ENCODE measurements at regions not wholly inside any gene's neighbourhood (a gene's known extent, or its start where the extent isn't known, plus 50 kb on each side); places are given as distances from the start of the nearest gene placed in this dataset.

DNA sequence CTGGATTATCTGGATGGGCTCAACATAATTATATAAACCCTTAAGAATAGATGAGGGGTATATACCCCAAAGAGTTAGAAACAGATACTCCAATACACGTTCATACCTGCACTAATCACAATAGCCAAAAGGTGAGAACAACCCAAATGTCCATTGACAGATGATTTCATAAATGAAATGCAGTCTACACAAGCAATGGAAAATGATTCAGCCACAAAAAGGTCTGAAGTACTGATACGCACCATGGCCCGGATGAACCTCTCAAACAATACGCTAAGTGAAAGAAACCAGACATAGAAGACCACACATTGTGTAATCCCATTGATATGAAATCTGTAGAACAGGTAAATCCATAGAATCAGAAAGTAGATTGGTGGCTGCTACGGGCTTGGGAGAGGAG, 316.8 kb downstream of the LPIN1 start:
- no peak for DNase-seq

DNA sequence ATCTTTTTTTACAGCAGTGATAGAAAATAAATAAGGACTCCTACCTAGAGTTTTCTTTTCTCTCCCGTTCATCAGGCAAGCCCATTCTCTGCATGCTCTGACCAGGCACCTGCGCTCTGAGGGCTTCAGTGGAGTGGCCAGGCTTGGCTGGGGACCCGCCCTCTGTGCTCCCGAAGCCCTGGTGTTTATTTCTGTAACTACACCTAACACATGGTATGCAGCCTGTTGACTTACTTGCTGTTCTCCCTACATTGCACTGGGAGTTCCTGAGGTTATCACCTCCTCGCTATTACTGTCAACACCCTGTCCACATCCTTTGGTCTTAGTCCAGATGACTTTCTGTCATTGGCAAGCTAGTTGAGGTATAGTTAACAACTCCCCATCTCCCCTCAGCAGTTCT, 317.7 kb downstream of the LPIN1 start:
- DNase-seq: peak; percentile 51

DNA sequence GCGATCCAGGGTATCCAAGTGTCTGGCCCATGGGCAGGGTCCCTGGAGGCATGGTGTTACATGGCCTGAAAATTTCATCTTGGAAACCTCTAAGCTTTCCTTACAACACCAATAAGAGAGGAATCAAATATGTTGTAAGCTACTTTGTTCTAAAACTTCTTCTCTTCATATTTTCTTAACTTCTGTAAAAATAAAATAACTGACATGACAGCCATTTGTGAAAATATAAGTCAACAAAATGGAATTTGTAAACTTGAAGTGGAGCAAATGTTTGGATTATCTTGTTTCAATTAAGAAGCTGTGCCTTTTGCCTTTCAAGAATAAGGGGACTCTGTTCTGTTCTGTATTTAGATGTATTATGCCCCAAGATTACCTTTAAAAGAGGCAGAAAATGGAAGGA, 319.7 kb downstream of the LPIN1 start:
- DNase-seq: no peak

DNA sequence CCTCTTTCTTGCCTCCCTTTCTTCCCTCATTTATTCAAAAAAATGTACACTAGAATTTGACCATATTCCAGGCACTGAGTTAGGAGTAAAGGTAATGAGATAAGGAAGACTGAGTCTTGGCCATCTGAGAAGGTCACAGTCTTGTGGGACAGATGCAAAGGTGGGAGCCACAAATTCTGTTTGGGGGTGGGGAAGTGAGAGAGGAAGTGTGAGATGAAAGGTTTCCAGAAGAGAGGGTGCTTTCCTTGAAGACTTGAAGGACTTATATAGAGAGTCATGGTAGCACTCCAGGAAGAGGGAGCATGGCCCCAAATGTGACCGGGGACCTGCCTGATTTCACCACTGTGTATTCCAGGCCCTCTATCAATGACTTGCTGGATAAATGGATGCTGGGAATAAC, 320.6 kb downstream of the LPIN1 start:
- no peak for DNase-seq

DNA sequence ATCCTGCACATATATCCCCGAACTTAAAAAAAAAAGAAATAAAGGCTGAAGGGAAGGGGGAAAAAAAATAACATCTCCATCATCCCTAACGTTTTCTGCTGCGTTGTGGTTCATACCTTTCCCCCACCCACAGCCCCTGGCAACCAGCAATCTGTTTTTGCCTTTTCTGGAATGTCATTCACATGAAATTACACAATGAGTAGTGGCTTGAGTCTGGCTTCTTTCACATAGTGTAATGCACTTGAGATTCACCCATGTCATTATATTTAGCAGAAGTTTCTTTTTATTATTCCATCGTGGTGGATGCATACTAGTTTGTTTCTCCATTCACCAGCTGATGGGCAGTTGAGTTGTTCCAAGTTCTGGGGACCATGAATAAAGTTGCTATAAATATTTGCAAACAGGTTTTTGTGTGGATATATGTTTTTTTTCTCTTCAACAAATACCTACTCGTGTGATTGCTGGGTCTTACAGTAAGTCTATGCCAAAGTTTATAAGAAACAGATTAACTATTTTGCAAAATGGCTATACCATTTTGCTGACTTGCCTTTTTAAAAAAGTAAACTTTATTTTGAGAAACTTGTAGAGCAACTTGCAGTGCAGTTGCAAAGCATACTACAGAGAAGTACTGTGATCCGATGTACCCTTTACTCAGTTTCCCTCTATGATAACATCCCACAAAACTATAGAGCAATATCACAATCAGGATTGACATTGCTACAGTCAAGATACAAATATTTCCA, 322.5 kb downstream of the LPIN1 start:
- DNase-seq: no peak

DNA sequence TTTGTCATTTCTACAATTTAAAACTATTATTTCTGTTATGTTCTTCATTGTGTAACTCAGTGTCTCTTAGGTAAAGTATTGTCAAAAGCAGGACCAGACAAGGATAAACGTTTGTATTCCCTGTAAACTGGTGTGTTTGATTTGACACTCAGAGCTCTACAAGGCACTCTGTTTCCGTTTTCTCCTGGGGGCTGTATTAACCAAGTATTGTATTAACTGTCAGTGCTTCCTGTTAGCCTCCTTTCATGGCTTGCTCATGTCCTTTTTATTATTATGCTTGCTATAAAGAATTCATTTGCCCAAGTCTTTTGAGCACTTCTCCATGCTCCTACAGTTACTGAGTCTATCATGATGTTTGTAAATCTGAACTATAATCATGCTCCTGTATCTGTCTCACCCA, 323.7 kb downstream of the LPIN1 start:
- no peak for DNase-seq

DNA sequence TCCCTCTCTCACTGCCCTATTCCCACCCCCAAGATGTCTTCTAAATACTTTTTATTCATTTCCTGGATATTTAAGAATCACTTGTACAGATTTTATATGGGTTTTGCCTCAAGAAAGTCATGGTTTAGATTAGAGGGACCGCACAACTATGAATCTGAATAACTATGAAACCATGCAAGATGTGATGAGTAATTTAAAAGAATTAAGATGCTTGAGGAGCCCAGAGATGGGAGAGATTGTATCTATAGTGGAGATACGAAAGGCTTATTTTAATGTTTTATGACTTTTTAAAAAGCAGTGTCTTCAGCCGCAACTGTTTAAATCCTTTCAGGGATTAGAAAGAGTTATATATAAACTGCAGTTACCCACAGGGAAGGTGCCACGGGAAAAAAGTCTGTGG, 324.1 kb downstream of the LPIN1 start:
- DNase-seq: no peak

DNA sequence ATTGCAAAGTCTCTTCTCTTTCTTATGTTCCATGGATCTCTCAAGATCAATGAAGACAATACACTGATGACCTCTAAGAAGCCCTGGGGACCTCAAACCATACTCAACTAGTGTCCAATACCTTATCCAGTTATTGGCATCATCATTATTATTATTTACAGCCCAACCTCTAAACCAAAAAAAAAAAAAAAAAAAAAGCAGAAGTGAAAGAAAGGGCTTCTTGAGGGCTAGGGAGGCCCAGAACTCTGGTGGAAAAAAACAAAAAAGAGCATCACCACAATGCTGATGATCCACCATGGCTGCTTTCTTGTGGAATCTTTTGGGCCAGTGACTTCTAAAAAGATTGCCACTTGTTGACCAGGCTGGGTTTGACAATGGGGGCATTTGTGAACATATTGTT, 324.9 kb downstream of the LPIN1 start:
- no peak for DNase-seq

DNA sequence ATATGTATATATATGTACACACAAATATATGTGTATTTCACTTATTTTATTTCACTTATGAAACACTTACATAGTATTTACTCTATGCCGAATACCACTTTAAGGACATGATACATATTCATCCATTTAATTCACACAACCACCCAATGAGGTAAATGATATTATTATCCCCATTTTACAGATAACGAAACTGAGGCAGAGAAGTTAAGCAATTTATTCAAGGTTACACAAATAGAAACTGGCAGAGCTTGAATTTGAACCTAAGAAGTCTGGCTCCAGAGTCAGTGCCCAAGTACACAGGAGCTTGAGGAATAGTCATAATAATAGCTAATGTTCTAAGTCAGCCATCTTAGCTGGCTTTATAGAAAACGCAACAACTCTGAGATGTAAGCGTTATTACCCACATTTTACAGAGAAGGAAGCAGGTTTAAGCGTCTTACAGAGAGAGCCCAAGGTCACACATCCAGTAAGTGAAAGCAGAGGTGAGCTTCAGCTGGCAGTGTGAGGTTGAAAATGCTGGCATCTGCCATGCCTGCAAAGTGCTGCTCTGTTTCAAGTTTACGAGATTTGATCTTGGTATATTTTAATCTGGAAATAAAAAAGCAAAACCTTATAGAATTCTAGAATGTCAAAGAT, 326.9 kb downstream of the LPIN1 start:
- DNase-seq: no peak

DNA sequence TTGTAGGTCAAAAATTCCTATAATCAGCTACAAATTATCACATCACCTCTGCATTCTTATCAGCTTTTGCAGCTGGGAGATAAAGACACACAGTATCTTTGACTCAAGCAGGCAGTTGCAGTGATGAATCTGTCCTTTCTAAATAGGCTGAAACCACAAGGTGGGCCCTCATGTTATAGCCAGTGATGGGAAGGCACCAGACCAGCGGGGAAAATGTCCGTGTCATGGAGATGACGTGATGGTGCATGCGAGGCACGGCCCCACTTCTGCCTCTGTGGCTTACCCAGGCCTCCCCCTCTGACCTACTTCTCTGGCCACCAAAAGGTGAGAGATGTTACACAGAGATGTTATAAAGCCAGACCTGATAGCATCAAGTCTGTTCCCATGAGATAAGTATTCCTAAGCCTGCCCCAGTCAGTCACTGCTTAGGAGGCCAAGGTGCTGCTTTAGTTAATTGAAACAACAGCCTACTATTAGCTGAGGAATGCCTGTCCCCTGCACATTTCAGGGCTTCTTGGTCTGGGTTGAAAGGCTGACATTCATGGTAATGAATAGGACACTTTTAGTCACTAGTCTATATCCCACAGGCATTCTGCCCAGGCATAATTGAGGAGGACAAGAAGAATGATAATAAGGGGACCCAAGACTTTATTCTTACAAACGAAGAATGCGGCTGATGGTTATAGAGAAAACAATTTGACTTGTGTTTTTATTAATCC, 327.9 kb downstream of the LPIN1 start:
- peak; percentile 4 for DNase-seq

DNA sequence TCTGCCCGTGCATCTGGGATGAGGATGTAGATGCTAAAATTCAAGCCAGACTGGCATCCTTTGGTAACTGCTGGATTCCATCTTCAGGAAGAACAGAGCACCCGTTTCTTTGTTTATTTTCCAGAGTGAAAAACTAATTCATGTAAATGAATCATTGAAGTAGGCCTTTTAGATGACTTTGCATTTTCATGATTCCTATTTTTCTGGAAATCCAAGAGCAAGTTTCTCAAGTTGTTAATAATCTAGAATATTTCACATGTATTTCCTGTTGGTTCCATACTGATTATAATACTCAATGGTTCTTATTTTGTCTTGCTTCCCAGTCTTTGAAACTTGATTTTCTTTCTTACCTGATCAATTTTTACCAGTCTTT, 328.4 kb downstream of the LPIN1 start:
- DNase-seq: no peak

DNA sequence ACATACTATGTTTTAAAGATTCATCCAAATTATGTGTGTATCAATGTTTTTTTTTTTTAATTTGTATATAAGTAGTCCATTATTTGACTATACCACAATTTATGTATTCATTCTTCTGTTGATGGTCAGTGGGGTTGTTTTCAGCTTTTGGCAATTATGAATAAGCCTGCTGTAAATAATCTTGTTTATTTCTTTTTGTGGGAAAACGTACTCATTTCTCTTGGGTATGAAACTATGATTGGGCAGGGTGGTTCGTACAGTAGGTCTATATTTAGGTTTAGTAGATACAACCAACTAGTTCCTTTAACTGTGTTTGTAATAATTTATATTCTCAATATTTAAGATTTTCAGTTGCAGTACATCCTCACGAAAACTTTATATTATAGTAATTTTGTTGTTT, 329.2 kb downstream of the LPIN1 start:
- no peak for DNase-seq

DNA sequence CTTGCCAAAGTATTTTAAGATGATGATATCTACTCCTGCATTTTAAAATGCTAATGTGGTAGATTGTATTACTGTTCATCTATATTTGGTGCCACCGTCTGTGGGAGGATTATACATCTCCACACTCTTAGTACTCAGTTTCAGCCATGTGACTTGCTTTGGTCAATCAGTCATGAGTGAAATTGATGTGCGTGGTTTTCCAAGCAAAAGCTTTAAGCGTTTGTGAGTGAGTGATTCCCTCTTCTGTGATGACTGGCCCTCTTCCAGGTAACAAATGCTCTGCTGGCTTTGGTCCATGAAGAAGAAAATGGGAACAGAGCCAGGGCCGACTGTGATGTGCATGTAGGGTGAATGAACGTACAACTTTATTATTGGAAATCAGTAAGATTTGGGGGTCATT, 330.4 kb downstream of the LPIN1 start:
- DNase-seq: no peak

DNA sequence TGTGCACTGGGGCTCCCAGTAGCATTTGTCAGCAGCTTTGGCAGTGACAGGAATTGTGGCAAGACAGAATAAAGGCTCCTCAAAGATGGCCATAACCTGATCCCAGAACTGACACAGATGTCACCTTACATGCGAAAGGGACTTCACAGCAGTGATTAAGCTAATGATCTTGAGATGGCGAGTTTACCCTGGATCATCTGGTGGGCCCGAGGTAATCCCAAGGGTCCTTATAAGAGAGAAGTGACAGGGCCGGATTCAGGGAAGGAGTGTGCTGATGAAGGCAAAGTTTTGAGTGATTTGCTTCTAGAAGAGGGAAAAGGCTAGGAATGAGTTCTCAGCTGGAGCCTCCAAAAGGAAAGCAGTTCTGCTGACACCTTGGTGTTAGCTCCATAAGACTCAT, 333.9 kb downstream of the LPIN1 start:
- DNase-seq: no peak

DNA sequence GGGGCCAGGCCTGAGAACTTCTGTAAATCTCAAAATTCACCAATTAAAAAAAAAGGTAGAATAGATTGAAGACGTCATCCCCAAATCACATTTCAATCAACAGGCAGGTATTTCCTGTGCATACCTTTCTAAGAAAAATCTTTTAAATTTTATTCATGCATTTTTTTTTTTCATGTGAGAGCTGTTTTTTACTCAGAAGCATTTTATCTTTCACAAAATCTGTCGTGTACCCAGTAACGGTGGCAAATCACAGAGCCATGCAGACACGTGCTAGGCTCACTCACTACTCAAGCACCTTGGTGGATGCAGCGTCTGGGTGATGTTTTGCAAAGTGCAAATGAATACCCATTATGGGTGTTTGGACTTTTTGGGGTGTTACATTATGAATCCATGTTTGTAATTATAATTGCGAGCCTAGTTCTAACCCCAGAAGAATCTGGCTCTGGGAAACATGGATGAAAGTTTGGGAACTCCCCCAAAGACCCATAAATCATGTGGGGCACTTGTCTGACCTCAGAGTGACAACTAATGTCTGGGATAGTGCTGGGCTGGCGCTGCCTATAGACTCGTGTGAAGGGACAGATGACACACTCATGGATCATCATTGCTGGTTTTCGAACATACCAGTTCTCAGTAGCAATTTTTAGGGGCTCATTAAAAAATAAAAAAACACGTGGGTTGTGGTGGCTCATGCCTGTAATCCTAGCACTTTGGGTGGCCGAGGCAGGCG, 335.2 kb downstream of the LPIN1 start:
- DNase-seq: peak; percentile 46

DNA sequence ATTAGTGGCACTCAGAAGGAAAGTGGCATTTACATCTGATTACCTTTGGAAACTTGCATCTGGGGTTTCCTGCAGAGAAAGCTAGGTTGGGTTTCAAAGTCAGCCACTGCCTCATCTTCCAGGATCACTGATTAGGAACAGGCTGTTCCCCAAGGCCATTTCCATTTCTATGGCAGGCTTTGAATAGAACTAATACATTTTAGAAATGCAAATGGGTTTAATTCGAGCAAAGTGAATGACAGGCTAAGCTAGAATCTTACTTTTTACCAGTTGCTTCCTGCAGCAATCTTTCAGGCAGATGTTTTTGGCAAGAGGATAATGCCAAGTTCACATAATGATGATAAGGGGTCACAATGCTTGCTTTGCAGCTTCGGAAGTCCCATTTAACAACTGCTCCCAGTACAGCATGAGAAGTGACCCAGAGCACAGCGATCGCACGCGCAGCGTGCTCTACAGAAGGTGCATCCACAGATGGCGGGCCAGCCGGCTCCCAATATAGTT, 336.7 kb downstream of the LPIN1 start:
- DNase-seq: no peak

DNA sequence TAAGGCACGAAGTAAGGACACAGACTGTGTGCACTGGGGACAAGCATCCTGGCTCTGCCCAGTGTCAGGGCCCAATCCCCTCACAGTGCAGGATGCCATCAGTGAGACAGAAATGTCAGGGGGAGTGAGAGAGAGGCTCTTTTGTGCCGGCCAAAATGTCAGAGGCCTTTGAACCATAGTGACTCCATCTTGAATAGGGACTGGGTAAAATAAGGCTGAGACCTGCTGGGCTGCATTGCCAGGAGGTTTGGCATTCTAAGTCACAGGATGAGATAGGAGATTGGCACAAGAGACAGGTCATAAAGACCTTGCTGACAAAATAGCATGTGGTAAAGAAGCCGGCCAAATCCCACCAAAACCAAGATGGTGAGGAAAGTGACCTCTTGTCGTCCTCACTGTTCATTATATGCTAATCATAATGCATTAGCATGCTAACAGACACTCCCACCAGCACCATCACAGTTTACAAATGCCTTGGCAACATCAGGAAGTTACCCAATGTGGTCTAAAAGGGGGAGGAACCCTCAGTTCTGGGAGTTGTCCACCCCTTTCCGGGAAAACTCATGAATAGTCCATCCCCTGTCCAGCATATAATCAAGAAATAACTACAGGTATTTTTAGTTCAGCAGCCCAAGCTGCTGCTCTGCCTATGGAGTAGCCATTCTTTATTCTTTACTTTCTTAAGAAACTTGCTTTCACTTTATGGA, 337.4 kb downstream of the LPIN1 start:
- DNase-seq: no peak

DNA sequence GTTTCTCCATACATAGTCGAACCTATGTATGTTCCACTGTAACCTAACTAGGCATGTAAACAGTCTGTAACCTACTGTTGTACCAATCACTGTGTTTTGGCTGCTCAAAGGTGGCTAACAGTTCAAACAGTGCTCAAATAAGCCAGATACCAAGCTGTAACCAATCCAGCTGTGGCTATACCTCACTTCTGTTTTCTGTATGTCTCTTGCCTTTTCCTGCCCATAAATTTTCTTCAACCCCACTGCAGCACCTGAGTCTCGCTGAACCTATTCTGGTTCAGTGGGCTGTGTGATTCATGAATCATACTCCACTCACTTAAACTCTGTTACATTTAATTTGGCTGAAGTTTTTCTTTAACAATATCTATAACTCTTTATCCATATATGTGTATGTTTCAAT, 340.7 kb downstream of the LPIN1 start:
- DNase-seq: no peak

DNA sequence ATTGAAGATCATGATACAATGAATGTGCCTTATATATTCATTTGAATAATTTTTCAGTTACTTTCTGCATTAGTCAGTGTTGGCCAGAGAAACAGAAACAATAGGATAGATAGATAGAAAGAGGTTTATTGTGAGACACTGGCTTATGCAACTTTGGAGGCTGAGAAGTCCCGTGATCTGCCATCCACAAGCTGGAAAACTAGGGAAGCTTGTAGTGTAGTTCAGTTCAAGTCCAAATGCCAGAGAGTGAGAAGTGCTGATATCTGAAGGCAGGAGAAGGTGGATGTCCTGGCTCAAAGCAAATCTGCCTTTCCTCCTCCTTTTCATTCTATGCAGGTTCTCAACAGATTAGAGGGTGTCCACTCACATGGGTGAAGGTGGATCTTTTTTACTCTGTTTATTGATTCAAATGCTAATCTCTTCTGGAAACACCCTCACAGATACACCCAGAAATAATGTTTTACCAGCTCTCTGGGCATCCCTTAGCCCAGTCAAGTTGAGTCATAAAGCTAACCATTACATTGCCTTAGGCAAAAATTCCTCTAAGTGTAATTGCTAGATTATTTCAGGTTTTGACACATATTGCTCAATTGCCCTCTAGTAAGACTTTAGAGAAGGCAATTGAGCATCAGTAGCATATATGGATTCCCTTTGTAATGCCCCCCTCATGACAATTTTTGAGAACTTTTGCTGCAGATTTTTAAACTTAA, 341.4 kb downstream of the LPIN1 start:
- DNase-seq: no peak

DNA sequence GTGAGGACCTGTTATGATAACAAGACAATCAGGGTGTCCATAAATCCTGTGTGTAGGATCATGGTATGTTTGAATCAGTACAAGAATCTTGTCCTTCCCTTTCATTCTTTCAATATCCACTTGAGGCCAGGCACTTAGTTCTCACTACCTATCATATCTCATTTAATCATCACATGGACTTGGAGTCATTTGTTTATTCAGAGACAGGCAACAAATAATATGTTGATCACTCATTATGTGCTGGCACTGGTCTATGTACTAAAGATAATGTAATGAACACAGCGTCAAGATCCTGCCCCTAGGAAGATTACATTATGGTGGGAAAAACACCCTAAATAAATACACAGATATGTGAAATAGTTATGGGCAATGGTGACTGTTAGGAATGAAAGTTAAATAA, 342.6 kb downstream of the LPIN1 start:
- no peak for DNase-seq

DNA sequence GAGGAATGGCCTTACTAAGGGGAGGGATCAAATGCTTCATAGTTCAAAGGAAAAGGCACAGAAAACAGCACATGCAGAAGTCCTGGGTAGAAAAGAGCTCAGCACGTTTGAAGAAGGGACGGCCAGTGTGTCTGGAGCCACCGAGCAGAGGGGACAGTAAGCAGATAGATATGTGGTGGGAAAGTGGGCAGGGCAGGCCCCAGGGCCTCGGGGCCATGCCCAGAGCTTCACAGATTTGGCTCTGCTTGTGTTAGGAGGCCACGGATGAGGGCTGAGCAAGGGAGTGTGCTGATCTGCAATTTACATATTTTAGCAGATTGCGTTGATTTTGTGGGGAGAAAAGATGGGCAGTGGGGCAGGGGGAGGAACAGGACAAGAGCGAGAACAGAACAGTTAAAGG, 343.1 kb downstream of the LPIN1 start:
- no peak for DNase-seq

DNA sequence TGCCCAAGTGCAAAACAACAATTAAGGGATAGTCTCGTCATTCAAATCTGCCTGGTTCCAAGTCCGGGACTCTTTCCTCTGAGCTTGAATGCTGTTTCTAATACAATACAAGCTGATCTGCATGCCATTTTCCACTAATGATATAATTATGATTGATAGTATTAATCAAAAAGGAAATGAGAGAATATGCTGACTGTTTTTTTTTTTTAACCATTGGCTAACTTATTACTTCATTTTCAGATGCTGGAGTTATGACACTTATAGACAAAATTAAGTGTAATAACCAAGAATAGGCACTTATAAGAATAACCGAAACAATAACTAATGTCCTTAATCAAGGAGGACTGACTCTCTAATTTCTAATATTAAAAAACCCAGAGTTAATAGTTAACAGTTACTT, 343.6 kb downstream of the LPIN1 start:
- DNase-seq: no peak

All from CD4-positive, alpha-beta T cell treated with Interleukin-10 for 1 hour (primary cell).